ENCODE measurements at regions not wholly inside any gene's neighbourhood (a gene's known extent, or its start where the extent isn't known, plus 50 kb on each side); places are given as distances from the start of the nearest gene placed in this dataset.

GRCh38 chr14:101242442-101243385 lies 318.6 kb upstream of the DIO3 start:
- DNase-seq (ENCODE audit: low read depth): no peak

GRCh38 chr14:101243587-101244338 lies 317.5 kb upstream of the DIO3 start:
- no peak for DNase-seq (ENCODE audit: low read depth)

DNA sequence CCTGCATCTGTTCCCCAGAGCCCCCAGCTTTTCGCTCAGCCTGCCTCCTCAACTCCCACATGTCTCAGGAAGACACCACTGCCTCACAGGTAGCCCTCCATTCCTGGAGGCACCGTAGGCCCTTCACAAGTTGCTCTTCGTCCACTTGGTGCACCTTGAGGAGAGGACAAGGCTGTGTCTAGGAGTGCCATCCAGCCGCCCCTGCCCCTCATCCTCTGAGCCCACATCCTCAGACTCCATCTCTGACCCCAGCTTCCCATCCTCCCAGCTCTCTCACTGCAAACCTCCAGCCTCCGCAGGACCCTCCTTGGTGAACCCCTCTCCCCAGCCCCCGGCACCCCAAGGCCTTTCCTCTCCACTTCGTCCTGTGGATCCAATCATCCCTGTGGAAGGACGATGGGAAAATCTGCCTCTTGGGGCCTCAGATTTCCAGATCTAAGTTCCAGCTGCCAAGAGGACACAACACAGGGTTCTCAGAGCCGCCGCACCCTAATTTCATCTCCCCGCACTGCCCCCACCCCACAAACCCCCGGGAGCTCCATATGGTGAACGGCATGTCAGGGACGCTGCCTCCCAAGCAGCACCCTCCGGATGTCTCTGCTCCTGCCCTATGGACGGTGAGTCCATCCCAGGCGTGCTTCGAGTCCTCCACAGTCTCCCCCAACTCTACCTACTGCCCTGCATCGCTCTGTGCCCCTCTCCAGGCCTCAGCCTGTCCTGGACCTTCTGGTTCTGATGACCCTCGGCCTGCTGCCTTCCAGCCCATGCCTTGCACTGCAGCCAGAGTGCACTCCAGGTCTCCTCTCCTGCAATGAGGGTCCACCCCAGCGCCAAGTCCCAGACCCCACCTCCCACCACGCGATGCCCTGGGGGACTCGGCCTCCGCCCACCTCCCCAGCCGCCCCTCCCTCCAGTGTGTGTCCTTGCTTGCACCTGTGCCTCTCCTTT lies 314.1 kb upstream of the DIO3 start:
- DNase-seq (ENCODE audit: low read depth): no peak

- no peak for DNase-seq (ENCODE audit: low read depth)
These were observed 313.2 kb upstream of the DIO3 start for GRCh38 chr14:101247842-101248725.

DNA sequence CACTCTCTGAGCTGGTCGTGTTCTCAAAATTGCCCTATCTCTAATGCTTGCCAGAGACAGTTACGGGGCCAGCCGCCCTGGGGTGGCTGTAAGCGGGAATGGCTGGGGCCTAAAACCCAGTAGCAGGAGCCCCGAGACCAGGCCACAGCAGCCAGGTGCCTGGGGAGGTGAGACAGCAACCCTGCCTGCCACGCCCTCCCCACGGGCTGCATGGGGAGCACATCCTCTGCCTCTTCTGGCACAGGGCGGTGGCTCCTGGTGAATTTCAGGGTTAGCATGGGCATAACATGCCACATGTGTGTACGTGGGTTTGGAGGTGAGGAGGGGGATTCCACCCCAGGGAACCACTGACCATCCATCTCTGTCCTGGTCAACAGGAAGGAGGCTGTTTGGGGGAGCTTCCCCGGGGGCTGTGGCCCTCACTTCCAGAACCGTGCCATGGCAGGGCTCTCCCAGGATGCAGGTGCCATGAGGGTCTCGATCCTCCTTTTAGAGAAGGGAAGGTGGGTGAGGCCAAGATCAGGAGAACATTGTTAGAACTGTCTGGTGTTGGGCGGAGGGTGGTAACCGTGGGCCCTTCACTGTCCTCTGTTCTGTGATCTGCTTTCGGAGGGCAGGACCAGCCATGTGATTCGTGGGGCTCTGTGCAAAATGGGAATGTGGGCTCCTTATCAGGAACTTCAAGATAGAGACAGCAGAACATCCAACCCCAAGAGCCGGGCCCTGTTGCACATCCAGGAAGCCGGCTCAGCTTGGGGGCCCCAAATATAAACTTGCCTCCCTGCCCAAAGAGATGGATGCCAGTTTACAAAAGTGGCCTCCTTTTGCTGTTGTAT lies 312.2 kb upstream of the DIO3 start:
- no peak for DNase-seq (ENCODE audit: low read depth)

- DNase-seq (ENCODE audit: low read depth): no peak
These were observed 311.6 kb upstream of the DIO3 start for GRCh38 chr14:101249676-101250036.

DNA sequence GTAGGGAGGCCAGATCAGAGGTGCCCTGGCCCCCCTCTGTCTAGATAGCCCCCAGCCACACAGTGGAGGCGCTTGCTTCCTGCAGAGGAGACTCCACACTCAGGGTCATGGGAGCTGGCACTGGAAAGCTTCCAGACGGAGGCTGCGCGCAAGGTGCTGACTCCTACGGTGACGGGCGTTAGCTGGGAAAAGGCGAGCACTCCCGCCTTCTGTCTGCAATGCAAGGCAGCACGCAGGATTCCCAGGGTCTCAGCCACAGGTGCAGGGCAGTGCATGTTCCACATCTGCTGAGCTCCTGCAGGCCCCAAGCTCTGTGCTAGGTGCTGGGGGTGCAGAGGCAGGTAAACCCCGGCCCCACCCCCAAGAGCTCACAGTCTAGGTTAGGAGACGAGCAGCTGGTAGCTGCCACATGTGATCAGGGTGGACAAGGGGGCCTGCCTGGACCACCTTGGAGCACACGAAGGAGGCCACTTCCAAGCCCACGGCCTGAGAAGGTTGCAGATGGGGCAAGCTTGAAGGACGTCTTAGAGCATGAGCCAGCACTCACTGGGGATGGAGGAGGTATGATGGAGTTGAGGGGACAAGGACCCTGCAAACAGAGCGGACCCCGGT lies 310.9 kb upstream of the DIO3 start:
- DNase-seq (ENCODE audit: low read depth): no peak

- no peak for DNase-seq (ENCODE audit: low read depth)
These were observed 310.1 kb upstream of the DIO3 start for GRCh38 chr14:101250948-101251811.

- no peak for DNase-seq (ENCODE audit: low read depth)
These were observed 309.4 kb upstream of the DIO3 start for GRCh38 chr14:101251812-101252442.

DNA sequence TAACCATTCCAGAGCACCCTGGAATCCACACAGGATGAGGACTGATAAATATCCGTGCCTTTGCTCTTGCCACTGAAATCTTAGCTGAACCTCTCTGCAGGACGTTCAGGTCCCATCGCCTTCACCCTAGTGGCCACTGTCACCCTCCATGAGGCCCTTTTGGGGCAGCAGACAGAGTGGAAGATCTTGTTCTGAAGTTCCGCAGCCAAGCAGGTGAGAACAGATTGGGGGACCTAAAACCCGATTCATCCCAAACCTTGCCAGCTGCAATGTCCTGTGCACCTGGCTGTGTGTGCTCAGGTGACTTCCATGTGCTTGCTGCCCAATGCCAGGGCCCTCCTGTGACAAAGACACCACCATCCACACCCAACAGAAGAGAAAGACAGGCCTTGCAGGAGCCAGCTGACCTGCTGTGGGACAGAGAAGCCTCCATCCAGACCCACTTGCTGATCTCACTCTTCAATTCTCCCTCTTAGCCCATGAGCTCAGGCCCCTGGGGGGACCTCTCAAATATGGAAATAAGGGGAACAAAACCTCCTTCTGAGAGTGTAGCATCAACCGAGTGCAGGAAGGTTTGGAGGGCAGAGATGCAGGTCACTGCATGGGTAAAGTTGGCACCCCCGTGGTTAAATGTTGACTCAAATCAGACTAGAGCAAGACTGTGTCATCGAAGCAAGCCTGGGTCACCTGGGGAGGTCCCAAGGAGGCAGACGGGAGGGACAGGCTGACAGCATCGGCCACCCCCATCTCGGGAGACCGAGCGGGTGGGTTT lies 308.7 kb upstream of the DIO3 start:
- no peak for DNase-seq (ENCODE audit: low read depth)

DNA sequence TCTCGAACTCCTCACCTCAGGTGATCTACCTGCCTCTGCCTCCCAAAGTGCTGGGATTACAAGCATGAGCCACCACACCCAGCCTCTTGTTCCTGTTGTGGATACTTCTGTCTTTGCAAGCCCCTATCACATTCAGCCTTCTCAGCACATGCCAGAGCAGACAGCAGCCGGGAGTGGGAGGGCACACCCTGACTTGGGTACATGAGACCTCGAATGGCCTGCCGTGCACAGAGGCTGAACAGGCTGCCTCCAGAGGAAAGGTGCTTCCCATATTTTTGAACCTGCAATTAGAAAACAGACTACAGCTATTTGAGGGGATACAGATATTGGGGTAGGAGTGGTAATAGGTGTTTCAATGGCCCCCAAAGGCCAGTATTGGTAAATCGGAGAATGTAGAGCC lies 307.3 kb upstream of the DIO3 start:
- DNase-seq (ENCODE audit: low read depth): no peak

GRCh38 chr14:101254805-101255764 lies 306.2 kb upstream of the DIO3 start:
- DNase-seq (ENCODE audit: low read depth): no peak

- DNase-seq (ENCODE audit: low read depth): no peak
These were observed 305.6 kb upstream of the DIO3 start for GRCh38 chr14:101255765-101256125.

- no peak for DNase-seq (ENCODE audit: low read depth)
These were observed 305.0 kb upstream of the DIO3 start for GRCh38 chr14:101256266-101256665.

GRCh38 chr14:101257551-101257950 lies 303.7 kb upstream of the DIO3 start:
- DNase-seq (ENCODE audit: low read depth): no peak

DNA sequence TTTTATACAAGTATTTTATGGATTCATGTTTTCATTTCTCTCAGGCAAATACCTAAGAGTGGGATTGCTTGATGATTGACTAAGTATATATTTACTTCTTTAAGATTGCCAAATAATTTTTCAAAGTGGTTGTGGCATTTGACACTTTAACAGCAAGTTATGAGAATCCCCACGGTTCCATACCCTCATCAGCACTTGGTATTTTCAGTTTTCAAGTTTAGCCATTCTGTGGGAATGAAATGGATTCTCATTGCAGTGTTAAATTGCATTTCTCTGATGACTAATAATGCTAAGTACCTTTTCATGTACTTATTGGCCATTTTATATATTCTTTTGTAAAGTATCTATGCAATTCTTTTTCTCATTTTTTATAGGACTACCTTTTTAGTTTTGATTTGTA lies 301.5 kb upstream of the DIO3 start:
- DNase-seq (ENCODE audit: low read depth): no peak
